Liver (tissue), 8 donors: ENCODE measurements at regions not wholly inside any gene's neighbourhood (a gene's known extent, or its start where the extent isn't known, plus 50 kb on each side); places are given as distances from the start of the nearest gene placed in this dataset.

Experiments
- DNase-seq: peaks from one replicate; pipeline ENCODE4 v3.0.0-alpha.2; 2017; ENCODE audit warnings: low spot score
- H3K27ac ChIP-seq, 2 donors: one replicate each; pipeline ENCODE4 v1.7.0; 2013; ENCODE audit warnings: inconsistent platforms in 2 of 2, low read length in 2 of 2, control low read depth in 1 of 2, low read depth in 1 of 2, mild to moderate bottlenecking in 1 of 2
- H3K27me3 ChIP-seq, 4 donors: one replicate each; pipeline versions ENCODE4 v1.6.1 to v1.7.0; 2013; ENCODE audit warnings: low read length in 3 of 4, inconsistent platforms in 1 of 4, mild to moderate bottlenecking in 1 of 4, moderate library complexity in 1 of 4; ENCODE audit not compliant: control insufficient read depth in 4 of 4, insufficient read depth in 4 of 4
- H3K36me3 ChIP-seq, 4 donors: one replicate each; pipeline versions ENCODE4 v1.6.1 to v1.7.0; 2013; ENCODE audit warnings: low read length in 3 of 4, mild to moderate bottlenecking in 3 of 4, low read depth in 1 of 4, moderate library complexity in 1 of 4; ENCODE audit not compliant: control insufficient read depth in 4 of 4, insufficient read depth in 3 of 4
- H3K4me1 ChIP-seq, 4 donors: one replicate each; pipeline versions ENCODE4 v1.6.1 to v1.7.0; 2013; ENCODE audit warnings: low read length in 3 of 4, mild to moderate bottlenecking in 3 of 4, moderate library complexity in 1 of 4; ENCODE audit not compliant: control insufficient read depth in 4 of 4, insufficient read depth in 4 of 4
- H3K4me3 ChIP-seq, 3 donors: one replicate each; pipeline versions ENCODE4 v1.6.1 to v1.7.0; 2013; ENCODE audit warnings: low read length in 3 of 3, control low read depth in 1 of 3, low read depth in 1 of 3, mild to moderate bottlenecking in 1 of 3
- H3K9ac ChIP-seq, 2 donors: one replicate each; pipeline ENCODE4 v1.7.0; 2013; ENCODE audit warnings: low read length in 2 of 2, mild to moderate bottlenecking in 2 of 2, moderate library complexity in 2 of 2, control low read depth in 1 of 2, low read depth in 1 of 2
- H3K9me3 ChIP-seq, 4 donors: one replicate each; pipeline versions ENCODE4 v1.6.1 to v1.7.0; 2013; ENCODE audit warnings: low read length in 3 of 4; ENCODE audit not compliant: control insufficient read depth in 4 of 4
- EGR1 ChIP-seq, 2 donors: IDR thresholded peaks; 2 replicates each; pipeline ENCODE4 v1.6.1; 2016 to 2018; ENCODE audit warnings: antibody characterized with exemption in 2 of 2, low read depth in 2 of 2
- FOXA1 ChIP-seq: IDR thresholded peaks from 2 replicates; pipeline ENCODE4 v1.6.1; 2016; ENCODE audit warnings: antibody characterized with exemption
- FOXA2 ChIP-seq: IDR thresholded peaks from 2 replicates; pipeline ENCODE4 v1.6.1; 2016; ENCODE audit warnings: antibody characterized with exemption
- GABPA ChIP-seq, 2 donors: IDR thresholded peaks in 1 of 2; conservative IDR thresholded peaks in 1 of 2; 2 replicates each; pipeline ENCODE4 v1.6.1; 2016; ENCODE audit warnings: antibody characterized with exemption in 2 of 2, mild to moderate bottlenecking in 1 of 2, moderate library complexity in 1 of 2
- HNF4A ChIP-seq, 2 donors: conservative IDR thresholded peaks; 2 replicates each; pipeline ENCODE4 v1.6.1; 2016; ENCODE audit warnings: antibody characterized with exemption in 2 of 2, mild to moderate bottlenecking in 2 of 2
- HNF4G ChIP-seq: IDR thresholded peaks from 2 replicates; pipeline ENCODE4 v1.6.1; 2016; ENCODE audit warnings: antibody characterized with exemption
- JUND ChIP-seq, 2 donors: IDR thresholded peaks; 2 replicates each; pipeline ENCODE4 v1.6.1; 2016; ENCODE audit warnings: antibody characterized with exemption in 2 of 2
- NR2F2 ChIP-seq: IDR thresholded peaks from 2 replicates; pipeline ENCODE4 v1.6.1; 2016; ENCODE audit warnings: antibody characterized with exemption
- RAD21 ChIP-seq, 2 donors: IDR thresholded peaks; 2 replicates each; pipeline ENCODE4 v1.6.1; 2016; ENCODE audit warnings: antibody characterized with exemption in 2 of 2, mild to moderate bottlenecking in 2 of 2
- RXRA ChIP-seq, 2 donors: IDR thresholded peaks; 2 replicates each; pipeline ENCODE4 v1.6.1; 2017 to 2018; ENCODE audit warnings: antibody characterized with exemption in 2 of 2, mild to moderate bottlenecking in 1 of 2
- SP1 ChIP-seq: IDR thresholded peaks from 2 replicates; pipeline ENCODE4 v1.6.1; 2018; ENCODE audit warnings: antibody characterized with exemption, mild to moderate bottlenecking
- TAF1 ChIP-seq: conservative IDR thresholded peaks from 2 replicates; pipeline ENCODE4 v1.6.1; 2016; ENCODE audit warnings: antibody characterized with exemption, mild to moderate bottlenecking
- YY1 ChIP-seq: IDR thresholded peaks from 2 replicates; pipeline ENCODE4 v1.6.1; 2016; ENCODE audit warnings: antibody characterized with exemption, mild to moderate bottlenecking
- WGBS: extraction: QIAGEN DNeasy Blood & Tissue Kit; methylation state at CpG from one replicate; pipeline ENCODE4 v1.1.7; 2013; 5-methylcytosine and 5-hydroxymethylcytosine counted together
- TF ChIP-seq, protein P1 (sequence below): IDR thresholded peaks from 2 replicates; pipeline ENCODE4 v1.6.1; 2016; ENCODE audit warnings: antibody characterized with exemption
- TF ChIP-seq, protein P2 (sequence below): IDR thresholded peaks from 2 replicates; pipeline ENCODE4 v1.6.1; 2016; ENCODE audit warnings: antibody characterized with exemption, mild to moderate bottlenecking
- TF ChIP-seq, protein P3 (sequence below): IDR thresholded peaks from 2 replicates; pipeline ENCODE4 v1.6.1; 2016; ENCODE audit warnings: antibody characterized with exemption
- TF ChIP-seq, protein P4 (sequence below): IDR thresholded peaks from 2 replicates; pipeline ENCODE4 v1.6.1; 2016; ENCODE audit warnings: antibody characterized with exemption
- TF ChIP-seq, protein P5 (sequence below): fragments of 150-350 bp; IDR thresholded peaks from 2 replicates; pipeline ENCODE4 v1.5.1; 2017; ENCODE audit warnings: improper control_type of control experiment, low read depth, low read length; ENCODE audit not compliant: missing input control
- donor health status: healthy.
- donor health status: healthy.
- donor health status: healthy.
- donor health status: healthy.
- donor health status: healthy.

DNA sequence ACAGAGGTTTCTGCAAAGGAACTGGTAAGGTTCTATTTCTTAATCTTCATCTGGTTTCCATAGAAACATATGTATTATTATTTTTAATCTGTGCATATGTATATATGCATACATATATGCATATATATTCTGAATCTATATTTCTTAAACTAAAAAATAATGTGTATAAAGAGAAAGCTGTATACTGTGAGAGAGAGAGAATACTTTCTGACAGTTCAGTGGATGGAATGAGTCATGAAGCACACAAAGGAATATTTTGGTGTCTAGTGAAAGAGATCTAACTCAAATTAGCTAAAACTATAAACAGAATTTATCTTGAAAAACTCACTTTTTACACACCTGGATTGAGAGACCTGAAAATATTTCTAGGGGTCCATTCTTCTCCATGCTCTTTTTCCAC, 1929.3 kb upstream of the LRRTM1 start:
- no peaks in the 10 kb centered on the region for H3K4me1 ChIP-seq
- no peak for TF ChIP-seq FOXA1
- TF ChIP-seq, protein P1, sequence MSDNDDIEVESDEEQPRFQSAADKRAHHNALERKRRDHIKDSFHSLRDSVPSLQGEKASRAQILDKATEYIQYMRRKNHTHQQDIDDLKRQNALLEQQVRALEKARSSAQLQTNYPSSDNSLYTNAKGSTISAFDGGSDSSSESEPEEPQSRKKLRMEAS, result no peak
- TF ChIP-seq, protein P2, sequence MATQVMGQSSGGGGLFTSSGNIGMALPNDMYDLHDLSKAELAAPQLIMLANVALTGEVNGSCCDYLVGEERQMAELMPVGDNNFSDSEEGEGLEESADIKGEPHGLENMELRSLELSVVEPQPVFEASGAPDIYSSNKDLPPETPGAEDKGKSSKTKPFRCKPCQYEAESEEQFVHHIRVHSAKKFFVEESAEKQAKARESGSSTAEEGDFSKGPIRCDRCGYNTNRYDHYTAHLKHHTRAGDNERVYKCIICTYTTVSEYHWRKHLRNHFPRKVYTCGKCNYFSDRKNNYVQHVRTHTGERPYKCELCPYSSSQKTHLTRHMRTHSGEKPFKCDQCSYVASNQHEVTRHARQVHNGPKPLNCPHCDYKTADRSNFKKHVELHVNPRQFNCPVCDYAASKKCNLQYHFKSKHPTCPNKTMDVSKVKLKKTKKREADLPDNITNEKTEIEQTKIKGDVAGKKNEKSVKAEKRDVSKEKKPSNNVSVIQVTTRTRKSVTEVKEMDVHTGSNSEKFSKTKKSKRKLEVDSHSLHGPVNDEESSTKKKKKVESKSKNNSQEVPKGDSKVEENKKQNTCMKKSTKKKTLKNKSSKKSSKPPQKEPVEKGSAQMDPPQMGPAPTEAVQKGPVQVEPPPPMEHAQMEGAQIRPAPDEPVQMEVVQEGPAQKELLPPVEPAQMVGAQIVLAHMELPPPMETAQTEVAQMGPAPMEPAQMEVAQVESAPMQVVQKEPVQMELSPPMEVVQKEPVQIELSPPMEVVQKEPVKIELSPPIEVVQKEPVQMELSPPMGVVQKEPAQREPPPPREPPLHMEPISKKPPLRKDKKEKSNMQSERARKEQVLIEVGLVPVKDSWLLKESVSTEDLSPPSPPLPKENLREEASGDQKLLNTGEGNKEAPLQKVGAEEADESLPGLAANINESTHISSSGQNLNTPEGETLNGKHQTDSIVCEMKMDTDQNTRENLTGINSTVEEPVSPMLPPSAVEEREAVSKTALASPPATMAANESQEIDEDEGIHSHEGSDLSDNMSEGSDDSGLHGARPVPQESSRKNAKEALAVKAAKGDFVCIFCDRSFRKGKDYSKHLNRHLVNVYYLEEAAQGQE, result no peak
- no peak for TF ChIP-seq SP1

DNA sequence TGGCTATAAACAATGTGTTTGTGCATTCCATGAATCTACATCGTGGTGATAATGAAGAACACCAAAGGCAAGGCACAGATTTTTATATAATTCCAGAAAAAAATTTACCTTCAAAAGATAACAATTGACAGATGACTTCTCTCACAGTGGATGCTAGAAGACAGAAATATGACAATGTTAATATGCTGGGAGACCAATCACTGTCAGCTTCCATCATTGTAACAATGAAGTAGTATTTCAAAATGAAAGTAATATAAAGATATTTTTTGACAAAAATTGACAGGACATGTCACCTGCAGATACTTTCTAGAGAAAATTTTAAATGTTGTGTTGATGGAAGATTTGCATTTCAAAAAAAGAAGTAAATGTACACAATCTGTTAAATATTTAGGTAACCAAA, 1925.9 kb upstream of the LRRTM1 start:
- no peaks in the 10 kb centered on the region for H3K36me3 ChIP-seq
- H3K9ac ChIP-seq, result no peak overlapping the region
- H3K9me3 ChIP-seq, result no peaks in the 10 kb centered on the region
- WGBS, result 51% methylated on average over 1 of the region's 1 CpG
- no peak overlapping the region for H3K27ac ChIP-seq
- no peaks in the 10 kb centered on the region for H3K4me1 ChIP-seq
- H3K27me3 ChIP-seq, result no peaks in the 10 kb centered on the region
- H3K4me3 ChIP-seq, result no peak overlapping the region
- no peak for DNase-seq
- TF ChIP-seq RXRA (IDR thresholded peaks at IDR 0.05), result no peak
- TF ChIP-seq, protein P3, sequence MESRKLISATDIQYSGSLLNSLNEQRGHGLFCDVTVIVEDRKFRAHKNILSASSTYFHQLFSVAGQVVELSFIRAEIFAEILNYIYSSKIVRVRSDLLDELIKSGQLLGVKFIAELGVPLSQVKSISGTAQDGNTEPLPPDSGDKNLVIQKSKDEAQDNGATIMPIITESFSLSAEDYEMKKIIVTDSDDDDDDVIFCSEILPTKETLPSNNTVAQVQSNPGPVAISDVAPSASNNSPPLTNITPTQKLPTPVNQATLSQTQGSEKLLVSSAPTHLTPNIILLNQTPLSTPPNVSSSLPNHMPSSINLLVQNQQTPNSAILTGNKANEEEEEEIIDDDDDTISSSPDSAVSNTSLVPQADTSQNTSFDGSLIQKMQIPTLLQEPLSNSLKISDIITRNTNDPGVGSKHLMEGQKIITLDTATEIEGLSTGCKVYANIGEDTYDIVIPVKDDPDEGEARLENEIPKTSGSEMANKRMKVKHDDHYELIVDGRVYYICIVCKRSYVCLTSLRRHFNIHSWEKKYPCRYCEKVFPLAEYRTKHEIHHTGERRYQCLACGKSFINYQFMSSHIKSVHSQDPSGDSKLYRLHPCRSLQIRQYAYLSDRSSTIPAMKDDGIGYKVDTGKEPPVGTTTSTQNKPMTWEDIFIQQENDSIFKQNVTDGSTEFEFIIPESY, result no peak
- TF ChIP-seq, protein P1, result no peak
- TF ChIP-seq, protein P4, sequence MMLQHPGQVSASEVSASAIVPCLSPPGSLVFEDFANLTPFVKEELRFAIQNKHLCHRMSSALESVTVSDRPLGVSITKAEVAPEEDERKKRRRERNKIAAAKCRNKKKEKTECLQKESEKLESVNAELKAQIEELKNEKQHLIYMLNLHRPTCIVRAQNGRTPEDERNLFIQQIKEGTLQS, result no peak
- TF ChIP-seq FOXA1, result no peak
- TF ChIP-seq YY1, result no peak

More for the DNA sequence above, 1929.3 kb upstream of the LRRTM1 start:
- no peaks in the 10 kb centered on the region for H3K27me3 ChIP-seq
- H3K27ac ChIP-seq, result no peak overlapping the region
- no peak for DNase-seq
- no peaks in the 10 kb centered on the region for H3K36me3 ChIP-seq
- H3K4me3 ChIP-seq, result no peak overlapping the region
- H3K9ac ChIP-seq, result no peak overlapping the region
- H3K9me3 ChIP-seq, result no peaks in the 10 kb centered on the region

DNA sequence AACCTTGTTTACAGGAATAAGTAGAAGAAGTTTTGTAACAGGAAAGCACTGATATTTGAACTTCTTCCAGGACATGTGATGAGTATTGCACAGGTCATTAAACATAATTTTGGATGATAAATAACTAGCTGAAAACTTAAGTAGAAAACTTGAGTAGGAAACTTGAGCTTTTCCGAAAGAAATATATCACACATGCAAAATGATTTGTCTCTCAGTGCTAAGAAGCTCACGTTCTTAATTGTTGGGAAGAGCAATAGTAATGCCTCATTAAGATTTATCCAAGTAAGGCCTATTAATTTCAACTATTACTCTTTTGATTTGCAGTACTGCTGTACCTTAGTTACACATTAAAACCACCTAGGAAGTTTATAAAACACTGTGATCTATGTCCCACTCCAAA, 1921.9 kb upstream of the LRRTM1 start:
- WGBS, result 72% methylated on average over 2 of the region's 2 CpGs
- DNase-seq, result no peak
- TF ChIP-seq YY1, result no peak
- no peak for TF ChIP-seq HNF4G
- no peak for TF ChIP-seq HNF4A (conservative IDR thresholded peaks at IDR 0.05)
- TF ChIP-seq, protein P1, result no peak
- TF ChIP-seq, protein P3, result no peak
- no peak for TF ChIP-seq JUND (IDR thresholded peaks at IDR 0.05)
- no peak for TF ChIP-seq FOXA2
- TF ChIP-seq NR2F2, result no peak
- no peak for TF ChIP-seq SP1
- no peak for TF ChIP-seq EGR1 (IDR thresholded peaks at IDR 0.05; ENCODE audit: low read depth in 2 of 2)
- TF ChIP-seq GABPA (IDR thresholded peaks at IDR 0.05 in 1 of 2, conservative IDR thresholded peaks at IDR 0.05 in 1 of 2), result no peak
- TF ChIP-seq, protein P5, sequence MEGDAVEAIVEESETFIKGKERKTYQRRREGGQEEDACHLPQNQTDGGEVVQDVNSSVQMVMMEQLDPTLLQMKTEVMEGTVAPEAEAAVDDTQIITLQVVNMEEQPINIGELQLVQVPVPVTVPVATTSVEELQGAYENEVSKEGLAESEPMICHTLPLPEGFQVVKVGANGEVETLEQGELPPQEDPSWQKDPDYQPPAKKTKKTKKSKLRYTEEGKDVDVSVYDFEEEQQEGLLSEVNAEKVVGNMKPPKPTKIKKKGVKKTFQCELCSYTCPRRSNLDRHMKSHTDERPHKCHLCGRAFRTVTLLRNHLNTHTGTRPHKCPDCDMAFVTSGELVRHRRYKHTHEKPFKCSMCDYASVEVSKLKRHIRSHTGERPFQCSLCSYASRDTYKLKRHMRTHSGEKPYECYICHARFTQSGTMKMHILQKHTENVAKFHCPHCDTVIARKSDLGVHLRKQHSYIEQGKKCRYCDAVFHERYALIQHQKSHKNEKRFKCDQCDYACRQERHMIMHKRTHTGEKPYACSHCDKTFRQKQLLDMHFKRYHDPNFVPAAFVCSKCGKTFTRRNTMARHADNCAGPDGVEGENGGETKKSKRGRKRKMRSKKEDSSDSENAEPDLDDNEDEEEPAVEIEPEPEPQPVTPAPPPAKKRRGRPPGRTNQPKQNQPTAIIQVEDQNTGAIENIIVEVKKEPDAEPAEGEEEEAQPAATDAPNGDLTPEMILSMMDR, result no peak
- no peak for TF ChIP-seq RXRA (IDR thresholded peaks at IDR 0.05)
- TF ChIP-seq RAD21 (IDR thresholded peaks at IDR 0.05), result no peak
- no peak for TF ChIP-seq TAF1

More for the DNA sequence above, 1921.9 kb upstream of the LRRTM1 start:
- Histone ChIP-seq H3K9me3 (peaks cover 0 to 13% (median 2%) of the 10 kb centered on the region in 4 donors), H3K36me3 (no peaks in the 10 kb centered on the region), H3K4me1 (no peaks in the 10 kb centered on the region), H3K9ac (no peak overlapping the region), H3K27ac (no peak overlapping the region), H3K4me3 (no peak overlapping the region), H3K27me3 (no peaks in the 10 kb centered on the region)
